Astrocyte of the cerebellum (primary cell): ENCODE measurements at regions not wholly inside any gene's neighbourhood (a gene's known extent, or its start where the extent isn't known, plus 50 kb on each side); places are given as distances from the start of the nearest gene placed in this dataset.

ENCODE experiments used
- DNase-seq: peaks from one replicate; pipeline ENCODE4 v3.0.0-alpha.2; 2011; ENCODE audit warnings: low read depth
- H3K4me3 ChIP-seq: 2 replicates; pipeline ENCODE4 v1.5.1; 2011; ENCODE audit warnings: mild to moderate bottlenecking, low read depth, low read length, moderate library complexity
- CTCF ChIP-seq: IDR thresholded peaks from 2 replicates; pipeline ENCODE4 v1.5.1; 2012; ENCODE audit warnings: low read length, low read depth, moderate library complexity, mild to moderate bottlenecking; ENCODE audit errors: missing control alignments
- in situ Hi-C: cut with HindIII; loops from 2 replicates; pipeline ENCODE4 v1.10.0; 2017; ENCODE audit warnings: low sequenced_read_pairs

DNA sequence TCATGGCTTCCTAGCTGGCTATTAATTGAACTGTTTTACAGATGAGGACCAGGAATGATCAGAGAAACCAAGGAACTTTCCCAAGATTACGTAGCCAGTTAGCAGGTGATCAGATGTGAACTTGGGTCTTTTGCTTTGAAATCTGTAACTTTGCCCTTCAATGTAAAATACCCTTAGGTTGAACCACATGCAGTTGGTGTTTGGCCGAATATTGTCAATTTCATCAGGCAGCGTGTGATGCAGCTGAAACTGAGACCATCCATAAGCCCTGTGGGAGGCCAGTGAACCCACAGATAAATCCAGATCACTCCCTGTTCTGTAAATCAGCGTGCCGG is 150.8 kb downstream of the ETS2 start:
- in situ Hi-C loops: no loop called here
- no peak for DNase-seq
- TF ChIP-seq CTCF: no peak
- no peak overlapping the region for H3K4me3 ChIP-seq

GRCh38 chr21:38956007-38956406 is 150.3 kb downstream of the ETS2 start:
- TF ChIP-seq CTCF: no peak
- in situ Hi-C loops: no loop called here
- no peak for DNase-seq
- no peak overlapping the region for H3K4me3 ChIP-seq

GRCh38 chr21:38955495-38955894 is 149.8 kb downstream of the ETS2 start:
- in situ Hi-C loops: no loop called here
- no peak for DNase-seq
- TF ChIP-seq CTCF: no peak
- H3K4me3 ChIP-seq: no peak overlapping the region

DNA sequence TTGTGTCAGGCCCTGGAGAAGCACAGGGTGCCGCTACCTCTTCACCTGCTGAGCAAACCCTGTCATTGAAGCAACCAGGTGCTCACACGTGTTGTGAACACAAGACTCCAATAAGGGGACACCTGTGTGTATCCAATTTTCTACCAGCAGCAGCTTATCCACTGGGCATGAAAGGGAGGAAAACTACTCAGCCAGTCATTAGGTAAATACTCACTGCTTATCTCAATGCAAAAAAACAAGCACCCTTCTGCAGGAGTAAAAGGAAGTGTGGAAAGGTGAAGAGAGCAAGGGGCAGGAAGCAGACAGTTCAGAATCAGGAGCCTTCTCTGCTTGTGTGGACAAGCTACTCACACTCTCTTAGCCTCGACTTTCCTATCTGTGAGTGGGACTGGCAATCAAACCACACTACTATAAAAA is 148.9 kb downstream of the ETS2 start:
- in situ Hi-C loops: no loop called here
- DNase-seq: no peak
- no peak for TF ChIP-seq CTCF
- H3K4me3 ChIP-seq: no peak overlapping the region

- no peak overlapping the region for H3K4me3 ChIP-seq
- in situ Hi-C loops: no loop called here
- no peak for TF ChIP-seq CTCF
- no peak for DNase-seq
These were observed 147.8 kb downstream of the ETS2 start for GRCh38 chr21:38953516-38953915.

DNA sequence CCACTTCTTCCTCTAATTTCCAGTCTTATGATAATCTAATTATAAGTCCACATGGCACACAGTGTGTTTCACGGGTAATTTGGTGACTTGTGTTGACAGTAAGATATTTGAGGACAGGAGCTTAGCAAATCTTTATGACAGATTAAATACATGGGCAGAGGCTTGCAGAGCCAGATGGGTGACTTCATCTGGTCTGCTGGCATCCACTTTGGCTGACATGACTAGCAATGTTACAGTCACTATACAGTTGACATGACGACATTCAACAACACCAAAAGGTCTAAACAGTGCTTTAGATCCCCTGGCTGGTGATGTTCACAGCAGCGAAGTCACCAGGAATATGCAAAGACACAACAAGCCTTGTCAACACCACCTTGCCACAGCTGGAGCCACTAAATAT is 147.2 kb downstream of the ETS2 start:
- in situ Hi-C loops: no loop called here
- H3K4me3 ChIP-seq: no peak overlapping the region
- no peak for DNase-seq
- TF ChIP-seq CTCF: no peak

DNA sequence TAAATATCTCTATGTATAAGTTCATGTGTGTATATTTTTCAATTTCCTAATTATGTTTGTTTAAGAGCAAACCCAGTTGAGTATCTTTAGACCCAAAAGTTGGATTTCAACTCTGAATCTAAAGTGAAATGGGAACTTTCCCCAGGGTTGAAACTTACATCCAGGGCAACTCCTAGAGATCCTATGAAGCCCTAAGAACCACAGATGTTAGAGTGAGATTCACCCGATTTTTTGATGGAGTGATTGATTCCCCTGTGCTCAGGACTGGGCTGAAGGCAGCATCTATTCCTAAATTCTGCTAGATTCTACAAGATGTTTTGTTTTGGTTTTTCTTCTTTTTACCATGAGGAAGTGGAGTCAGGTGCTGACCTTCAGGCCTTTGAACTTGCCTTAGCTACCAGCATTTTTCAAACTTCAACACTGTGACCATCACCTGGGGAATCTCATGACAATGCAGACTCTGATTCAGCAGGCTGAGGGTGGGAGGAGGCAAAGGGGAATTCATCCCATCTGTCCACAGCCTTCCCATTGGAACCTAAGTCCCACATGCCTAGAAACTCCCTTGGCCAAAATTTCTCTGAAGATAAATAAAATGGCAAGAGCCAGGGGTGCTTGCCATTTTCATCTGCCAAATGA is 145.5 kb downstream of the ETS2 start:
- DNase-seq: no peak
- no peak overlapping the region for H3K4me3 ChIP-seq
- TF ChIP-seq CTCF: no peak
- in situ Hi-C loops: no loop called here
